ENCODE measurements at regions not wholly inside any gene's neighbourhood (a gene's known extent, or its start where the extent isn't known, plus 50 kb on each side); places are given as distances from the start of the nearest gene placed in this dataset.

- TF ChIP-seq EZH2 (IDR thresholded peaks at IDR 0.05; ENCODE audit: insufficient read depth, low read length) (no peak), CTCF (IDR thresholded peaks at IDR 0.05; ENCODE audit: insufficient read depth, low read depth, low read length) (no peak)
Measured at GRCh38 chr7:38034062-38034908, 113.8 kb downstream of the EPDR1 start.

All from astrocyte (in vitro differentiated cells and primary cell).